DMS153 treated with DMSO at 0.1 percent for 48 hours (cell line): ENCODE measurements at regions not wholly inside any gene's neighbourhood (a gene's known extent, or its start where the extent isn't known, plus 50 kb on each side); places are given as distances from the start of the nearest gene placed in this dataset.
"Not testable (repeated sequence)": the region's sequence is repeated elsewhere in the genome, so short reads cannot be mapped to it uniquely, and the experiment has no call there.

ENCODE experiments used
- DNase-seq: peaks from one replicate; lab custom pipeline; 2025; ENCODE audit not compliant: unreplicated experiment; lab: John Stamatoyannopoulos, UW

DNA sequence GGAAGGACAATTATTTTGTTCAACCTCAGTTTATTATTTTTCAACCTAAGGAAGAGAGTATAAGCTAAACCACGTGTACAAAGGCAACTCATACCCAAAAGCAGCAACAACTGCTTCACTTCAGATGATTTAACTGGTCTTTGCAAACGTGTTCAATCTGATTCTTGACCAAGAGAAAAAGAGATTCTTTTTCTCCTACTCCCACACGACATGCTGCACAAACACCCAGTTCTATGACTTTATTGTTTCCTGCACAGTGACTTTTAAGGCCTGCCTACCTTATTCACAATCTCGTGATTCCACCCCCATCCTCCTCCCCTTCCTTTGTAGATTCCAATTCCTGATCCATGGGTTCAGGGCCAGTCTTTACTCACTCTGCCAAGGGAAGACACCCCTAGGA lies 1394.8 kb upstream of the ZEB2 start:
- no peak for DNase-seq

DNA sequence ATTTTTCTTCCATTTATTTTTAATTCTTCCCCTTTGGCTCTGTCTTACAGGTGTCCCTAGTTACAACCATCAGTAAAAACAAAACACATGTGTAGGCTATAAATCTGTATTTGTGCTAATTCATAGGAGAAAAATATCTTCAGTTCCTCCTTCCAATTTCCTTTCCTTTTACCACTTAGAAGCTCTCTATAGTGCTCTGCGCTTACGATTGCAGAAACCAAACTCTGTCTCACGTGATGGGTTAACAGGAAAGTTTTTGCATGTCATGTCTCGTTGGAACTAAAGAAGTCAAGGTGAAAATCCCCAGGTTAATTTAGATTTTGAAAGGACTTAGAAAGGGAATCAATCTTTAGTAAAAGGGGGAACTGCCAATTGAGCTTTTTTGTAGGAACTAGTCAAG lies 1390.5 kb upstream of the ZEB2 start:
- DNase-seq = no peak

DNA sequence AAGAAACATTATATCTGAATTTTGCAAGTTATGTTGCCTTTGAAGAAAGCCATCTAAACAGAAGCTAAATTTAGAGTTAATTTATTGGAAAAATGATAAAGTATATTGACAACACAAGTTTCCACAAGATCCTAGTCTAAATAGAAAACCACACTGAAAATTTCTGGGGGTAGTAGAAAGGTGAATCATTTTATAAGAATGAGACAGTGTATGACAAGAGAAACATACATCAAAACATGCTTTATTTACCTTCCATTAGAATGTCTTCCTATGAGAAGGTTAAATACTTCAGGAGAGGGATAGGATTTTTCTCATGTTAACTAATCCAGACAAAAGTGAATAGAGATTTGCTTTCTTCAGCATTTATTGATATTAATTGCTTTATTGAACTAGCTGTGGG lies 1389.8 kb upstream of the ZEB2 start:
- no peak for DNase-seq

DNA sequence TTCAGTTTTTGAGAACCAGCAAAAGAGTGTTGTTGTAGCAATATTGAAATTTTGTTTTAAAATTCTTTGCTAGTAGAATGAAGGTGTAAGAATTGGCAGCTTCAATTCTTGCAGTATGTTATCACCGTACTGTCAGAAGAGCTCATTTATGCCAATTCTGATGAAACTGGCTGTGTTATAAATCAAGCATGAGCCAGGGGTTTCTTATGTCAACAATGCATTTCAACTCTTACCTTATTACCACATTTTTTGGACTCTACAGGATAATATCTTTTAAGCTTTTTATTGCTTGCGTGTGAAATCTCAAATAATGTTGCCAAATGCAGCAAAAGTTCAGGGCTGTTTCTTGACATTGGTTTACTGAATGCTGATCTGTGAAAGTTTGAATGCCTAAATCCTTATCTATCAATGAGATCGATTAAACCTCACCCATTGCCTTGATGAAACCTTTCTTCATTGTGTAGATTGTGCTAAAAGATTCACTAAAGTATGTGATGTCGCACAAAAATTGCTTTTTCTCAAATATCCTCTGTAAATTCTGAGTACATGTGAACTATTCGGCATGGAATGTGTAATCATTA lies 1389.3 kb upstream of the ZEB2 start:
- DNase-seq = no peak

DNA sequence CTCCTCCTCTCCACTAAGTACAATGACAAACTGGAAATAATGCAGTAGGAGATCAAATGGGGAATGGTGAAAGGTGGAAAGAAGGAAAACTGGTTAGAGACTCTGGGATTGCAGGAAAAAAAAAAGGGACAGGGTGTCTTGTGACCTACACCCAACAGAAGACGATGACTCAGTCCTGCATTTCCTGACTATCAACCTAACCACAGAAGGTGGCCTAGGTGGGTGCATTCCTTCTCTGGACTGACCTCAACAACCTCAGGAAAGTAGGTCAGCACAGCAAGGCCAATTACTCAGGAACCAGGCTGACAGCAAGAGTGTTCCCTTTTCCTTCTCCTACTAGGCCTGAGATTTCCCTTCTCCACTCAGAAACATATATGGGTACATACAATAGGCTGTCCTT lies 1386.4 kb upstream of the ZEB2 start:
- DNase-seq = no peak

DNA sequence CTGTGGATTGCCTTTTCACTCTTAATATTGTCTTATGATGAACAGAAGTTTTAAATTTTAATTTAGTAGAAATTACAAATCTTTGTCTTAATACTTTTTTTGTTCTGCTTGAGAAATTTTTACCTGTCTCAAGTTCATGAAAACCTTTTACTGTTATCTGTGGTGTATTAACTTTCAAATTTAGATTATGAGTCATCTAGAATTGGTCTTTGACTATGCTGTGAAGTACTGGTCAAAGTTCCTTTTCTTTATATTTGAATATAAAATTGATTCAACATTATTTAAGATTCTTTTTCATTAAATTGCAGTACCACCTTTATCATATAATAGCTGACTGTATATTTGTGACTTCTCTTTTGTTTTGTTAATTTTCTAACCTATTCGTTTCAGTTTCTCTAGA lies 1385.5 kb upstream of the ZEB2 start:
- DNase-seq = no peak

DNA sequence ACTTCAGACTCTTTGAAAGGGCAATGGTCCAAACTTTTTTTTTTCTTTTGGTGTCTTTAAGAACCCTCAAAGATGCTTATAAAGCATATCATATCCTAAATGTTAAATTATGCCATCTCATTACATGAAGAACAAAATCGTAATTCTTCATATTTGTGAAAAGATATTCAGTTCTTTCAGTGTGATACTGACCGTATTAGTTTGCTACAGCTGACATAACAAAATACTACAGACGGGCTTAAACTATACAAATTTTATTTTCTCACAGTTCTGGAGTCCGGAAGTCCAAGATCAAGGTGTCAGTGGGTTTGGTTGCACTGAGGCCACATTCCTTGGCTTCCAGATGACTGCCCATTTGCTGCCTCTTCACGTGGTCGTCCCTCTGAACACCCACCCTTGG lies 1377.2 kb upstream of the ZEB2 start:
- no peak for DNase-seq

DNA sequence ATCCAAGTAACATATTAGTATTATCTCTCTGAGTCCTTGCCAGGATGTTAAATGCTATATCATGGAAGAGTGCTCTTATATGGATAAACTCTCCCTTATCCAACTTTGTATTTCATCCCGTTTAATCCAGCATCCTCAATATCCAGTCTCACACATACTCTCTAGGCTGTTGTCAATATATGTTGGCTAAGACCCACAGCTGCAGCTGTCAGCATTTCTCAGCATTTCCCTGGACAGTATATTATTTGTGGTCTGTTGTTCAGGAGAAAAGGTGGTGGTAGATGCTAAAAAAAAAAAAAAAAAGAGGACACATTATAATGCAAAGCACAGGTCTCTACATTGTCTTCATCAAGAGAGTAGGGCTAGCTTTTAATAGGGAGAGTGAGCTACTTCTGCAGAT lies 1368.0 kb upstream of the ZEB2 start:
- DNase-seq = no peak

DNA sequence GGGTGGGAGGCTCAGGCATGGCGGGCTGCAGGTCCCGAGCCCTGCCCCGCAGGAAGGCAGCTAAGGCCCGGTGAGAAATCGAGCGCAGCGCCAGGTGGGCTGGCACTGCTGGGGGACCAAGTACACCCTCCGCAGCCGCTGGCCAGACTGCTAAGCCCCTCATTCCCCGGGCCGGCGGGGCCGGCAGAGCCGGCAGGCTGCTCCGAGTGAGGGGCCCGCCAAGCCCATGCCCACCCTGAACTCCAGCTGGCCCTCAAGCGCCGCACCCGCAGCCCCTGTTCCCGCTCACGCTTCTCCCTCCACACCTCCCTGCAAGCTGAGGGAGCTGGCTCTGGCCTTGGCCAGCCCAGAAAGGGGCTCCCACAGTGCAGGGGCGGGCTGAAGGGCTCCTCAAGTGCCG lies 1361.1 kb upstream of the ZEB2 start:
- DNase-seq = not testable (repeated sequence)

DNA sequence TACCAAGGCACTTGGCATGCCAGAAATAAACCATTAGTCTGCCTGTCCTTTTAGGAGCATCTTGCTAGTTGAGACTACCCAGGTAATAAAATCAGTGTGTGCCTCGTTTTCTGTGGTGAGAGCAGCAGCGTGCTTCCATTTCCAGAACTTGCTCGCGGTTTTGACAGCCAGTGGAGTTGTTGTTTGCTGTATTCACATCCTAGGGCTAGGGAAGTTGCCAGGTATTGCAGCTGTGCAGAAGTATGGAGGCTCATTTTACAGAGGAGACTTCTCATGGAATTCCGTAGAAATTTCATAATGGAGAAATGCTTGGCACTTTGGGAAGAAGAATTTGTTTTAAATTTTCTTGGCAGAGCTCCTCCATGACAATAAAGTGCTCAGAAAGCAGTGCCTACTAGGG lies 1355.1 kb upstream of the ZEB2 start:
- no peak for DNase-seq

DNA sequence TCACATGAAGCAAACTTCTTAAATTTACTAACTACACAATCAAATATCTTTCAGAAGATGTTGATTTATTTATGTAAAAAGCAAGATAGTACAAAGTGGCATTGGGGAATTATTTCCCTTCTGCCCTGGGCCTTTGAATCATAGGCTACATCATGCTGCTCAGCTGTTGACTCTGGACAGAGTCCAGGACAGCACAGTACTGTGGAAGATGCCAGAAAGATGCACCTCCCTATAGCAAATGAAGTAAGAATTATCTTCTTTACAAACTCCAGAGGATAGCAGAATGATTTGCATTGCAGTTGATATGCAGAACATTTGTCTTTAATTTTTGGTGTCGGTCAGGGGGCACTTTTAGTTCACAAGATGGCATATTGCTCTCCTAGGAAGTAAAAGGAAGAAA lies 1354.5 kb upstream of the ZEB2 start:
- DNase-seq = no peak

DNA sequence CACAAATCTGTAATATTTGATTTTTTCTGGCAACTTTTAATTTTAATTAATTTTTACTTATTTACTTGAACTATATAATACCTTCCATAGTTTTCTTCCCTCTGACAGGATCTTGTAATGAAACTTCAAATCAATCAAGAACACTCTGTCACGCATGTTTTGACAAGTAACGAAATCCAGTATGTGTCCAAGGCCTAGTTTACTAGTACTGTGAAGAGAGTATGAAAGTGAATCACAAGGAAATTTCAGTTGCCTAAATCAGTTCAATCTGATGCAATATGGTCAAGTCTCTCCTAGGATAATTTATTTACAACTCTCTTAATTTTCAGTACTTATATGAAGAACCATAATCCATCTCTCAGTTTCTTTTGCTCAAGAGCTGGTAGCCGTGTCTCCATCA lies 1344.6 kb upstream of the ZEB2 start:
- DNase-seq = no peak

DNA sequence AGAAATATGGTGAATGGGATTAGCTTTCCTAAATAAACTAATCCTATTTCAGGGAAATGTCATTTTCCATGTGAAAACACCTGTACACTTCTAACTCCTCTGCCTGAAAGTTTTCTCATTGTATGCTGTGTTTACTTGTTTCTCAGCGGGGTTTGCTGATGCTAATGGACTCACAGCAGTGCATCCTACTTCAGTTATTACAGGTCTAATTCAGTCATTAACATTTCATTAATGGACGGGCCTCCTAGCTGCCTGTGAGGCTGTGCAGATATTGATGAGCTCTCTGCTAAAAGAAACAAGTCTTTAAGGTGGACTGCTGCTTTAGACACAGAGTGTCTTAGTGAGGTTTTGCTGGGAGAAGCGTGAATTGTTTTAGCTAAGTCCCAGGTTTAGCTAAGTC lies 1342.0 kb upstream of the ZEB2 start:
- no peak for DNase-seq

DNA sequence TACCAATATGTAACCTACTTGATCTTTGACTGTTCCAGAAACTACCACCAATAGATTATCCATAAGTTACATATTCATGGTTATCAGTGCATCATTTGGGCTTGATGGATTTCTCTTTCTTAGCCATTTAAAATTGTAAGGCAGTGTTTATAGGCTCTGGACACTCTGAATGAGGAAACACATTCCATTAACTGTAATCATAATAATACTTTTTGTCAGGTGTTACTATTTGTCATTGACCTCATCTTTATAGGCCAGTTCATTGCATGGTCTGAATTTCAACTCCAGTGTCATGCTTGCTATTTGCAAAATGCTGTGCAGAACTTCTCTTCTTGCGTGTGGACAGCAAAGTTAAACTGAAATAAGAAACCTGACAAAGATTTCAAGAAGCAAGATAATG lies 1340.2 kb upstream of the ZEB2 start:
- no peak for DNase-seq

DNA sequence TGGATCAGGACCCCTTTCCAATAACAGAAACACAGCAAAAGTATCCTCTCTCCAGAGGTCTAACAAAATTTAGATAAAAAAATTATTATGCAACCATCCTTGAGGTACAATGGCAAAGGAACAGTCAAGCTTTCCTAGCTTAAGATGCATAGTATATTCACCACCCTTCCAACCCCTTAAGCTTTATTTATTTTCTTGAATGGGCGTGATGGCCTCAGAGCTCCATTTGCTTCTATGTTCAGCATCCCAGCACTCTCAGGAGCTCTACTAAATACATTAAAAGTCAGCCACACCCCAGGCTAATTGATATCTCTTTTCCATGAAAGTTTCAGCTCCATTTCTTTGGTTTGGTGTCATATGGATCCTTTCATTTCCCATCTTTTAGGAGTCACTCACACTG lies 1335.2 kb upstream of the ZEB2 start:
- no peak for DNase-seq

DNA sequence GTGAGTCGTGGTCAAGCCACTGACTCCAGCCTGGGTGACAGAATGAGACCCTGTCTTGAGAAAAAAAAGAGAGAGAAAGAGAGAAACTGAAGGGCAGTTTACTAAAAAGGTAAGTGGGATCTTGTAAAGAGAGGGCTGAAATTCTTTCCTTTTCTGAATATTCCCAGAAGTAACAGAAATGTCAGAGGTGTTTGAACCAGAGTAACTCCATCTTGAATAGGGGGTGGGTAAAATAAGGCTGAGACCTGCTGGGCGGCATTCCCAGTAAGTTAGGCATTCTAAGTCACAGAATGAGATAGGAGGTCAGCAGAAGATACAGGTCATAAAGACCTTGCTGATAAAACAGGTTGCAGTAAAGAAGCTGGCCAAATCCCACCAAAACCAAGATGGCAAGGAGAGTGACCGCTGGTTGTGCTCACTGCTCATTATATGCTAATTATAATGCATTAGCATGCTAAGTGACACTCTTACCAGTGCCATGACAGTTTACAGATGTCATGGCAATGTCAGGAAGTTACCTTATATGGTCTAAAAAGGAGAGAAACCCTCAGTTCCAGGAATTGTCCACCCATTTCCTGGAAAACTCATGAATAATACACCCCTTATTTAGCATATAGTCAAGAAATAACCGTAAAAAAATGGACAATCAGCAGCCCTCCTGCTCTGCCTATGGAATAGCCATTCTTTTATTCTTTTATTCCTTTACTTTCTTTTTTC lies 1334.3 kb upstream of the ZEB2 start:
- no peak for DNase-seq

DNA sequence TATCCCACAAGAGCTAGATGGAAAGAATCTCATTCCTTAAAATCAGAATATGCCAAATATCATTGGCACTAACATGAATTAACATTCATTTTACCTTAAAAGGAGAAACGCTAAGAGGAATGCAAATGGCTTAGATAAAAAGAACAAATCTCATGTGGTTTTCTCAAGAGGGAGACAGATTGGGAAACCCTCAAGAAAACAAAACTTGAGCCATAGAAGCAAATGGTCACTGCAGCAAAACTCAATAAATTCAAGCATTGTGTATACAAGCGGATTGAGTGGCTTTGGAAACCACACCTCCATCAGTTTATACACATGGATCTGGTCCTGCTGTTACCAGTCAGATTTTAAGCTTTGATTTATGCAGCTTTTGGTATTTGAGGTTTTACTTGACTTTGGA lies 1331.8 kb upstream of the ZEB2 start:
- no peak for DNase-seq

DNA sequence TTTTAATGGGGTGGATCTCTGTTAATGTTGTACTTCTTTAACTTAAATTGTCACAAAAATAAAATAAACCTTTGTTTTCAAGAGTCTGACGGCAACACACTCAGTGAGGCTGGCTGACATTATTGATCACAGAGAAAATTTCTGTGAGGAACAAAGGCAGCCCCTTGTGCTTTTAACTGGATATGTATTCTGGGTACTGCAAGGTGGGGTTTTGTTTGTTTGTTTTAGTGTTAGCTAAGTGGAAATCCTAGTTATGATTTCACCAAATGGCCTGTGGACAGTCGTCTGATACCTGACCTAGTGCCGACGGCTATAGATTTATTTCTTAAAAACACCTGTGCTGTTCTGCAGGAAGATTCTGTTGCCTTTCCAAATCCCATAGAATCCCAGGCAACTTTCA lies 1329.5 kb upstream of the ZEB2 start:
- no peak for DNase-seq

DNA sequence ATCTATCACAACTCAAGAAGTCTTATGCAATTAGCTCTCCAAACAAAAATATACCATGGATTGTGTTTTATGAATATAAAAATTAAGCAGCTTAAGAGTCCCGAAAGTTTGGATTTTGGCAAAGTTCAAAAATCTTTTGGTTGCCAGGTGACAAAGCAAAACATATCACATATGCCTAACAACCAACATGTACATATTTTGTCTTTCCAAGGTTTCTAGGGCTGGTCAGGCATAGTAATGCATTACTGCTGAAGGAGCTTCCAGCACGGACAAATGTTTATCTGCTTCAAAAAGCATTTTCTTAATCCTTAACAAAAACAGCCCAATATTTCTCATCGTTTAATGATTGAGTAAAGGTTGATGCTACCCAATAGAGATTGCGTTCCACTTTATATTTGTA lies 1327.1 kb upstream of the ZEB2 start:
- DNase-seq = no peak

DNA sequence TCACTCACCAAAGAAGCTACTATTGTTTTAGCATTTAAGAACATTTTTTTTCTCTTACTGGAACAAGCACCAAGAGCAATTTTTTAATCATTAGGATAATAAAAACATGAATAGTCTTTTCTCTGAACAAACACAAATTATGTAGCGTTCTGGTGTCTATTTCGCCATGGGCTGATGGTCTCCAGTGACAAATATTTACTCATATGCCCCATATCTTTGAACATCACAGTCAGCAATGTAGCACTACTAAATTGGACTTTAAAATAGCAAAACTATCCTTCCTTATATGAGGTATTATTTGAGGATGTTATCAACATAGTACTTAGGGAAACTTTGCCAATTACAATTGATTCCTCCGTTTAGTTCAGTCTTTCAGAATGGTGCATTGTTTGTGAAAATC lies 1326.0 kb upstream of the ZEB2 start:
- DNase-seq = no peak

DNA sequence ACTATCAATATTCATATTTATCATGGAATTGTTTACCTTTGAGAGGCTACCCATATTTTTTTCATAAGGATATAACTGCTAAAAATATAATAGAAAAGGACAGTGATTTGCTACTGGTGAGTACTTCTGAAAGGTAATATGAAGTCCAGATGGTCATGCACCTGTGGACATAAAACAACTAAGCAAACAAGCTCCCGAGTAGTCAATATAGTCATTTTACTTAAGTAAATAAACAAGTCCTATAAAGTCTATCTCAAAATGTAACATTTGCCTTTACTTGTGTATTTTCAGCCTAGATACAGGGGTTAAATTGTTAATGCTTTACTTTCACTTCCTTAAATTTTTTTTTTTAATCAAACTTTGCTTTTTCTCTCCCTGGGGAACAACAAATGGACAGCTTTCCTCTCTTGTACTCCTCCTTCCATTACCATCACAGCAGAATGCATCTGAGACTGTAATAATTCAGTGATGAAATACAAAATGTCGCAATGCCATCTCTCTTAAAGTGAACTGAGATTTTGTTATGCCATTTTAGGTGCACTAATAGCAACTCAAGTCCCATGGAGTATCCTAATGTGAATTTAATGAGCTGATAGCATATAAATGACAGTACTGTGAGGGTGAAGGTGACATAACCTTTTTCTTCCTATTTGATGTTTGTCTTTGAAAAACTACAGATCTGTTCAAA lies 1325.4 kb upstream of the ZEB2 start:
- peak; percentile 75 for DNase-seq

DNA sequence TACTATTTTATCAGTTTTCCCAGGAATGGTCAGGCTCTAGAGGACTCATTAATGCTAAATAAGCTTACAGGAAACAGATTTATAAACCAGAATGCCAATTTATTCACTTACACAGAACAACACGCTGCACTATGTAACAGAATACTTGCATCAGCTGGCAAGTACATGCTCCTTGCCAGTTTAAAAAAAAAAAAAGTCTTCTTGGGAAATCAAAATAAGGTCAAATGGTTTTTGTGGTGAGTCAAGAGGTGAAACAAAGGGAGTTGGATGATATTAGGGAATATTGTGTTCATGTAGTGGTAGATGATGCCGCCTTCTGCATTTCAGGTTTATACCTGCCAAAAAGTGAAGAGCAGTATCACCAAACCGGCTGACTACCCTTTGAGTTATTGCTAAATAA lies 1322.1 kb upstream of the ZEB2 start:
- no peak for DNase-seq

DNA sequence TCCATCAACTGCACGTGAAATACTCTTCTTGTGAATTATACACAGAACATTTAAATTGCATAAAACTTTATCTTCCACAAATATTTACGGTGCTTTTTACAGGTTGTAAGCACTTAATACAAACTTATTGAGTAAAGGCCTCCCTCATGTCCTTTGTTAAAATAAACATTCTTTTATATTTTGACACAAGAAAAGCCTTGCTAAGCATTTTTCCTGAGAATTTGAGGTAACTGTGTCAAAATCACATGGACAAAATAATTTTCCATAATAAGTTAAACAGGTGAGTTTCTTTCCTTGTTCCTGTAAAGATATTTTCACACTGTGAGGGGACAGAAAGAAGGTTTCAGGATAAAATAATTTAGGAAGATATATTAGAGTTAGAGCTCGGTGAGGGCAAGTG lies 1317.1 kb upstream of the ZEB2 start:
- no peak for DNase-seq
